ENCODE measurements at regions not wholly inside any gene's neighbourhood (a gene's known extent, or its start where the extent isn't known, plus 50 kb on each side); places are given as distances from the start of the nearest gene placed in this dataset.

GRCh38 chr4:29013341-29013740 lies 1706.8 kb upstream of the PCDH7 start:
- H3K4me1 Mint-ChIP-seq (ENCODE audit: low read depth, unreplicated experiment) = no peaks in the 10 kb centered on the region
- H3K9me3 Mint-ChIP-seq (ENCODE audit: unreplicated experiment) = peaks cover 2% of the 10 kb centered on the region
- peaks cover 10% of the 10 kb centered on the region for H3K36me3 Mint-ChIP-seq (ENCODE audit: unreplicated experiment)
- no peak for DNase-seq
- no peak overlapping the region for H3K4me3 Mint-ChIP-seq (ENCODE audit: unreplicated experiment)
- H3K27me3 Mint-ChIP-seq (ENCODE audit: unreplicated experiment) = no peaks in the 10 kb centered on the region
- no peak for TF ChIP-seq CTCF (IDR thresholded peaks at IDR 0.05; ENCODE audit: partially characterized antibody, unreplicated experiment)
- H3K27ac Mint-ChIP-seq (ENCODE audit: unreplicated experiment) = no peak overlapping the region

DNA sequence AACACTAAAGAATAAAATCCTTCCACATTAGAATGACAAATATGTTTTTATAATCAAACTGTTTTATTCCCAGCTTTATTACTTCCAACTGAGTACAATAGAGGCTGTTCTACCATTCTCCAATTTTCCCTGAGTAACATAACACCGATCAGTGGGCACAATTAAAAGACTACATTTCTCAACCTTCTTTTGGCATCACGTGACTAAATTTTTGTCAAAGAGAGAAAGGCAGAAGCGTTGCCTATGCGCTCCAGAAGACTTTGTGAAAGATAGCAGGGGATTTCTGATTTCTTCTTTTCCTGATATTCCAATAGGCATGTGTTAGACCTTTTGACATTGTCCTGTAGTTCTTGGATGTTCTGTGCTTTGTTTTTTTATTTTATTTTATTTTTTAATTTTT lies 1705.6 kb upstream of the PCDH7 start:
- no peak for TF ChIP-seq CTCF (IDR thresholded peaks at IDR 0.05; ENCODE audit: partially characterized antibody, unreplicated experiment)
- no peak for DNase-seq
- H3K27ac Mint-ChIP-seq (ENCODE audit: unreplicated experiment) = no peak overlapping the region
- peaks cover 2% of the 10 kb centered on the region for H3K9me3 Mint-ChIP-seq (ENCODE audit: unreplicated experiment)
- H3K4me1 Mint-ChIP-seq (ENCODE audit: low read depth, unreplicated experiment) = no peaks in the 10 kb centered on the region
- no peaks in the 10 kb centered on the region for H3K27me3 Mint-ChIP-seq (ENCODE audit: unreplicated experiment)
- H3K4me3 Mint-ChIP-seq (ENCODE audit: unreplicated experiment) = no peak overlapping the region
- peaks cover 10% of the 10 kb centered on the region for H3K36me3 Mint-ChIP-seq (ENCODE audit: unreplicated experiment)

GRCh38 chr4:29033703-29034102 lies 1686.5 kb upstream of the PCDH7 start:
- H3K4me1 Mint-ChIP-seq (ENCODE audit: low read depth, unreplicated experiment) = no peaks in the 10 kb centered on the region
- H3K9me3 Mint-ChIP-seq (ENCODE audit: unreplicated experiment) = no peaks in the 10 kb centered on the region
- no peak overlapping the region for H3K4me3 Mint-ChIP-seq (ENCODE audit: unreplicated experiment)
- no peak for DNase-seq
- H3K36me3 Mint-ChIP-seq (ENCODE audit: unreplicated experiment) = no peaks in the 10 kb centered on the region
- H3K27me3 Mint-ChIP-seq (ENCODE audit: unreplicated experiment) = peaks cover 1% of the 10 kb centered on the region
- TF ChIP-seq CTCF (IDR thresholded peaks at IDR 0.05; ENCODE audit: partially characterized antibody, unreplicated experiment) = no peak
- no peak overlapping the region for H3K27ac Mint-ChIP-seq (ENCODE audit: unreplicated experiment)

DNA sequence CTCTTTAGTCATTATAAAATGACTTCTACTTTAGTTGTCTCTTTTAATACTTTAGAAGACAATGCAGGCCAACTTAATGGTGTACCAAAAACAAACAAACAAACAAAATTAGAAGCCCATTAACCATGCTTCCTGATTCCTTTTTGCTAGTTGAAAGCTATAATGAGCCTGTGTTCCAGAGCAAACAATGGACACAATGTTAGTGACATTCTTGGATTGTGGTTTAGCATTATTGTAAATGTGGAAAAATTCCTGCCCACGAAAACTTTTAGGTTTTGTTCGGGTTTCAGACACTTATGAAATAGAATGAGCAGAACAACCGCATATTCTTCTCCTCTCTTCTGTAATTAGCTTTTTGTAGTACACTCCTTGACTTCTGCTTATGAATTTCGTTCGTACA lies 1682.7 kb upstream of the PCDH7 start:
- Mint-ChIP-seq H3K36me3 (ENCODE audit: unreplicated experiment) (no peaks in the 10 kb centered on the region), H3K27me3 (ENCODE audit: unreplicated experiment) (peaks cover 1% of the 10 kb centered on the region), H3K27ac (ENCODE audit: unreplicated experiment) (no peak overlapping the region), H3K4me3 (ENCODE audit: unreplicated experiment) (no peak overlapping the region), H3K4me1 (ENCODE audit: low read depth, unreplicated experiment) (no peaks in the 10 kb centered on the region), H3K9me3 (ENCODE audit: unreplicated experiment) (no peaks in the 10 kb centered on the region)
- no peak for TF ChIP-seq CTCF (IDR thresholded peaks at IDR 0.05; ENCODE audit: partially characterized antibody, unreplicated experiment)
- no peak for DNase-seq

GRCh38 chr4:29043411-29043810 lies 1676.8 kb upstream of the PCDH7 start:
- Mint-ChIP-seq H3K9me3 (ENCODE audit: unreplicated experiment) (no peaks in the 10 kb centered on the region), H3K27me3 (ENCODE audit: unreplicated experiment) (no peaks in the 10 kb centered on the region), H3K4me1 (ENCODE audit: low read depth, unreplicated experiment) (no peaks in the 10 kb centered on the region), H3K27ac (ENCODE audit: unreplicated experiment) (no peak overlapping the region), H3K4me3 (ENCODE audit: unreplicated experiment) (no peak overlapping the region), H3K36me3 (ENCODE audit: unreplicated experiment) (no peaks in the 10 kb centered on the region)
- TF ChIP-seq CTCF (IDR thresholded peaks at IDR 0.05; ENCODE audit: partially characterized antibody, unreplicated experiment) = no peak
- no peak for DNase-seq

All from glutamatergic neuron (in vitro differentiated cells).